Left lung (tissue), 4 donors: ENCODE measurements at regions not wholly inside any gene's neighbourhood (a gene's known extent, or its start where the extent isn't known, plus 50 kb on each side); places are given as distances from the start of the nearest gene placed in this dataset.
"Not testable (repeated sequence)": the region's sequence is repeated elsewhere in the genome, so short reads cannot be mapped to it uniquely, and the experiment has no call there.

Source experiments
- ATAC-seq: fragments of 200-7000 bp; cut with Tn5 transposase; one replicate; pipeline ENCODE4 v1.9.1; 2020; ENCODE audit warnings: moderate library complexity
- DNase-seq, 4 donors: peaks; one replicate each; pipeline ENCODE4 v3.0.0-alpha.2; 2013 to 2020
- H3K27ac ChIP-seq, 2 donors: fragments of 200-600 bp; sonication (generic) in 1 of 2; one replicate each; pipeline versions ENCODE4 v1.5.0 to v1.8.0; 2020 to 2021
- H3K27me3 ChIP-seq, 2 donors: fragments of 200-600 bp; sonication (generic) in 1 of 2; one replicate each; pipeline versions ENCODE4 v1.5.0 to v1.8.0; 2020 to 2021
- H3K36me3 ChIP-seq, 2 donors: fragments of 200-600 bp; sonication (generic) in 1 of 2; one replicate each; pipeline versions ENCODE4 v1.5.0 to v1.8.0; 2020 to 2021
- H3K4me1 ChIP-seq, 2 donors: fragments of 200-600 bp; one replicate each; pipeline ENCODE4 v1.8.0; 2021
- H3K4me3 ChIP-seq, 2 donors: fragments of 200-600 bp; sonication (generic) in 1 of 2; one replicate each; pipeline versions ENCODE4 v1.5.0 to v1.8.0; 2020 to 2021; ENCODE audit warnings: mild to moderate bottlenecking in 1 of 2
- H3K9me3 ChIP-seq, 2 donors: fragments of 200-600 bp; sonication (generic) in 1 of 2; one replicate each; pipeline versions ENCODE4 v1.5.0 to v1.8.0; 2020 to 2021
- CTCF ChIP-seq, 2 donors: fragments of 200-600 bp; sonication (generic) in 1 of 2; IDR thresholded peaks; one replicate each; pipeline versions ENCODE4 v1.5.0 to v1.8.0; 2021; ENCODE audit warnings: antibody characterized with exemption in 2 of 2
- intact Hi-C, 2 donors: fragments of 100-400 bp; cut with DNase I; formaldehyde crosslinking; loops; one replicate each; pipeline versions ENCODE4 v1.11.2 to v1.14.2; 2022
- donor health status: DM: no; HTN: yes; CAD: no.
- donor health status: DM: no; HTN: no; CAD: no.

GRCh38 chr13:34174671-34175145, 356.8 kb downstream of the RFC3 start:
- intact Hi-C loops = no loop called here

GRCh38 chr13:34175551-34175950, 357.6 kb downstream of the RFC3 start:
- Histone ChIP-seq H3K27ac (no peak overlapping the region), H3K4me3 (no peak overlapping the region), H3K9me3 (no peaks in the 10 kb centered on the region), H3K4me1 (no peaks in the 10 kb centered on the region), H3K36me3 (no peaks in the 10 kb centered on the region), H3K27me3 (no peaks in the 10 kb centered on the region)
- no peak for TF ChIP-seq CTCF (IDR thresholded peaks at IDR 0.05)
- intact Hi-C loops = no loop called here
- ATAC-seq (no peak), DNase-seq (peak in 1 of 4 donors; percentile 35)

More at GRCh38 chr13:34174671-34175145, 356.8 kb downstream of the RFC3 start:
- H3K27me3 ChIP-seq = no peaks in the 10 kb centered on the region
- DNase-seq (no peak), ATAC-seq (no peak)
- H3K4me3 ChIP-seq = no peak overlapping the region
- TF ChIP-seq CTCF (IDR thresholded peaks at IDR 0.05) = no peak
- H3K4me1 ChIP-seq = no peaks in the 10 kb centered on the region
- no peak overlapping the region for H3K27ac ChIP-seq
- H3K36me3 ChIP-seq = no peaks in the 10 kb centered on the region
- H3K9me3 ChIP-seq = no peaks in the 10 kb centered on the region

- intact Hi-C loops = no loop called here
- ATAC-seq (no peak), DNase-seq (no peak)
- no peak for TF ChIP-seq CTCF (IDR thresholded peaks at IDR 0.05)
- no peak overlapping the region for H3K27ac ChIP-seq
- H3K9me3 ChIP-seq = no peaks in the 10 kb centered on the region
- no peak overlapping the region for H3K4me3 ChIP-seq
- H3K36me3 ChIP-seq = no peaks in the 10 kb centered on the region
- H3K27me3 ChIP-seq = no peaks in the 10 kb centered on the region
- no peaks in the 10 kb centered on the region for H3K4me1 ChIP-seq
Observed at GRCh38 chr13:34176633-34177032, 358.7 kb downstream of the RFC3 start.

DNA sequence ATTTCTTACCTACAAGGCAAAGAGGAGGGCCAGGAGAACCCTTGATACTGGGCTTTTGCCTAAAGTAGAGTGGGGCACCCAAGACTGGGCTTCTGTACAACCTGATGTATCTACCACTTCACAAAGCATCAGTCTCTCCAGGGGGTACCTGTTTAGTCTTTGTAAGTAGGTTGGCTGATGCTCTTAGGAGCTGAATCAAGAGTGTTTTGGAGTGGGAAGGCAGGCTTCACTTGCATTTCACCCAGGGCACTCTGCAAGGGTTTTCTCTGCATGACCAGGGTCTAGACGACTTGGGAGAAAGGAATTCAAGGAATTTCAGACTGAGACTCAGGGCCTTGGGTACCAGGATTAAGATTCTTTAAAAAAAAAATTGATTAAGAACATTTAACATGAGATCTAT, 361.5 kb downstream of the RFC3 start:
- no peaks in the 10 kb centered on the region for H3K9me3 ChIP-seq
- H3K36me3 ChIP-seq = no peaks in the 10 kb centered on the region
- H3K27me3 ChIP-seq = no peaks in the 10 kb centered on the region
- no peak for DNase-seq
- intact Hi-C loops = no loop called here
- H3K4me3 ChIP-seq = no peak overlapping the region
- no peak overlapping the region for H3K27ac ChIP-seq
- ATAC-seq = no peak
- no peaks in the 10 kb centered on the region for H3K4me1 ChIP-seq
- no peak for TF ChIP-seq CTCF (IDR thresholded peaks at IDR 0.05)

DNA sequence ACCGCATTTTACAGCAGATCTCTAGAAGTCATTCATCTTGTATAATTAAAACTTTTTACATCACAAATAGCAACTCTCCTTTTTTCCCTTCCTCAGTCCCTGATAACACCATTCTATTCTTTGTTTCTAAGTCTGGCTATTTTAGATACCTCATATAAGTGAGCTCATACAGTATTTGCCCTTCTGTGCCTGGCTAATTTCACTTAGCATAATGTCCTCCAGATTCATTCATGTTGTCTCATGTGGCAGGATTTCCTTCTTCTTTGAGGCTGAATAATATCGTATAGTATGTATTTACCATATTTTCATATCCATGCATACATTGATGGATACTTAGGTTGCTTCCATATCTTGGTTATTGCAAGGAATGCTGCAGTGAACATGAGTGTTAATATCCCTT, 362.0 kb downstream of the RFC3 start:
- no peak overlapping the region for H3K27ac ChIP-seq
- no peaks in the 10 kb centered on the region for H3K27me3 ChIP-seq
- no peak for TF ChIP-seq CTCF (IDR thresholded peaks at IDR 0.05)
- no peaks in the 10 kb centered on the region for H3K36me3 ChIP-seq
- no peak overlapping the region for H3K4me3 ChIP-seq
- ATAC-seq (no peak), DNase-seq (no peak)
- H3K9me3 ChIP-seq = no peaks in the 10 kb centered on the region
- intact Hi-C loops = no loop called here
- no peaks in the 10 kb centered on the region for H3K4me1 ChIP-seq

DNA sequence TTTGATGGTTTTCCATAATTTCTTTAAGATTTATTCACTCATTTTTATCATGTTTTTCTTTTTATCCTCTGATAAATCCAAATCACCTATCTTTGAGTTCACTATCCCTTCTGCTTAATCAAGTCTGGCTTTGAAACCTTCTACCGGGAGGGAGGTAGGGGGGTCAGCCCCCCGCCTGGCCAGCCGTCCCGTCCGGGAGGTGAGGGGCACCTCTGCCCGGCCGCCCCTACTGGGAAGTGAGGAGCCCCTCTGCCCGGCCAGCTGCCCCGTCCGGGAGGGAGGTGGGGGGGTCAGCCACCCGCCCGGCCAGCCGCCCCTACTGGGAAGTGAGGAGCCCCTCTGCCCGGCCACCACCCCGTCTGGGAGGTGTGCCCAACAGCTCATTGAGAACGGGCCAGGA, 363.3 kb downstream of the RFC3 start:
- ATAC-seq, intact Hi-C loops, H3K4me1 ChIP-seq, H3K27ac ChIP-seq, H3K9me3 ChIP-seq, H3K4me3 ChIP-seq, H3K36me3 ChIP-seq, H3K27me3 ChIP-seq: not testable (repeated sequence)
- peak in 1 of 4 donors; percentile 47 for DNase-seq
